ENCODE measurements at regions not wholly inside any gene's neighbourhood (a gene's known extent, or its start where the extent isn't known, plus 50 kb on each side); places are given as distances from the start of the nearest gene placed in this dataset.

DNA sequence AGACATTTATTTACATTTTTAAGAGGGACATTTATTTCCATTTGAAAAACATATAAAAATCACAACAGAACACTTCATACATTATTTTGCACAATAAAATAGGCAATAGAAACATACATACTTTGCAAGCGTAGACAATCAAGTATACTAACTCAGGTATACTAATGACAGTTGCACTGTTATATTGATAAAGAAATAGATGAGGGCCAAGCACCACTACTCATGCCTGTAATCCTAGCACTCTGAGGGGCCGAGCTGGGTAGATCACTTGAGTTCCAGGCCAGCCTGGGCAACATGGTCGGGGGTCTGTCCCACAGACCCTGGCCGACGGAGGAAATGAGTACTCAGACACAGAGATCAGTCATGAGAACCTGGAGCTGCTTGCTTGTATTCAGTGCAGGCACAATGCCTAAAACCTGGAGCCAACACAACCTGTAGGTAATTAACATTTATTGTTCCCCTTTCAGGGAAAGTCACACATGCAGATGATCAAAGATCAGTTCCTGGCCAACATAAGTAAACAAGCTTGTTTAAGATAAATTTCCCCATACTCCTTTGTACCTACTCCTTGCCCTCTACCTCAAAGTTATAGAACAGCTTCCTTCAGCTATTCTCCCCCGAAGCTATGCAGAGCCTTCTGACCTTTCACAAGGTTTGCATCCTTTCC, 1960.2 kb downstream of the SUCLG1 start:
- Histone ChIP-seq H3K4me1 (no peaks in the 10 kb centered on the region), H3K4me3 (no peak overlapping the region), H3K36me3 (no peaks in the 10 kb centered on the region), H3K27me3 (no peaks in the 10 kb centered on the region), H3K27ac (no peak overlapping the region), H3K9me3 (peaks cover 0 to 21% (median 5%) of the 10 kb centered on the region in 4 donors)
- WGBS, 2 donors: 67 to 79% methylated on average over 6 of the region's 6 CpGs
- ATAC-seq (ENCODE audit: low FRiP score in 2 of 2) (no peak), DNase-seq (no peak)
- TF ChIP-seq POLR2A (IDR thresholded peaks at IDR 0.05): no peak
- TF ChIP-seq, protein P1, sequence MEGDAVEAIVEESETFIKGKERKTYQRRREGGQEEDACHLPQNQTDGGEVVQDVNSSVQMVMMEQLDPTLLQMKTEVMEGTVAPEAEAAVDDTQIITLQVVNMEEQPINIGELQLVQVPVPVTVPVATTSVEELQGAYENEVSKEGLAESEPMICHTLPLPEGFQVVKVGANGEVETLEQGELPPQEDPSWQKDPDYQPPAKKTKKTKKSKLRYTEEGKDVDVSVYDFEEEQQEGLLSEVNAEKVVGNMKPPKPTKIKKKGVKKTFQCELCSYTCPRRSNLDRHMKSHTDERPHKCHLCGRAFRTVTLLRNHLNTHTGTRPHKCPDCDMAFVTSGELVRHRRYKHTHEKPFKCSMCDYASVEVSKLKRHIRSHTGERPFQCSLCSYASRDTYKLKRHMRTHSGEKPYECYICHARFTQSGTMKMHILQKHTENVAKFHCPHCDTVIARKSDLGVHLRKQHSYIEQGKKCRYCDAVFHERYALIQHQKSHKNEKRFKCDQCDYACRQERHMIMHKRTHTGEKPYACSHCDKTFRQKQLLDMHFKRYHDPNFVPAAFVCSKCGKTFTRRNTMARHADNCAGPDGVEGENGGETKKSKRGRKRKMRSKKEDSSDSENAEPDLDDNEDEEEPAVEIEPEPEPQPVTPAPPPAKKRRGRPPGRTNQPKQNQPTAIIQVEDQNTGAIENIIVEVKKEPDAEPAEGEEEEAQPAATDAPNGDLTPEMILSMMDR (IDR thresholded peaks at IDR 0.05): no peak
- TF ChIP-seq EP300 (IDR thresholded peaks at IDR 0.05): no peak
- no peak for TF ChIP-seq POLR2AphosphoS5 (IDR thresholded peaks at IDR 0.05)

- WGBS, 2 donors: 43 to 58% methylated on average over 5 of the region's 5 CpGs
- no peaks in the 10 kb centered on the region for H3K27me3 ChIP-seq
- no peaks in the 10 kb centered on the region for H3K36me3 ChIP-seq
- no peaks in the 10 kb centered on the region for H3K4me1 ChIP-seq
- DNase-seq (no peak), ATAC-seq (ENCODE audit: low FRiP score in 2 of 2) (no peak)
- no peak overlapping the region for H3K27ac ChIP-seq
- no peak overlapping the region for H3K4me3 ChIP-seq
- no peak for TF ChIP-seq EP300 (IDR thresholded peaks at IDR 0.05)
- no peak for TF ChIP-seq POLR2AphosphoS5 (IDR thresholded peaks at IDR 0.05)
- TF ChIP-seq, protein P1 (IDR thresholded peaks at IDR 0.05): no peak
- no peak for TF ChIP-seq POLR2A (IDR thresholded peaks at IDR 0.05)
- no peaks in the 10 kb centered on the region for H3K9me3 ChIP-seq
These were observed 1964.3 kb downstream of the SUCLG1 start for GRCh38 chr2:82494739-82495138.

DNA sequence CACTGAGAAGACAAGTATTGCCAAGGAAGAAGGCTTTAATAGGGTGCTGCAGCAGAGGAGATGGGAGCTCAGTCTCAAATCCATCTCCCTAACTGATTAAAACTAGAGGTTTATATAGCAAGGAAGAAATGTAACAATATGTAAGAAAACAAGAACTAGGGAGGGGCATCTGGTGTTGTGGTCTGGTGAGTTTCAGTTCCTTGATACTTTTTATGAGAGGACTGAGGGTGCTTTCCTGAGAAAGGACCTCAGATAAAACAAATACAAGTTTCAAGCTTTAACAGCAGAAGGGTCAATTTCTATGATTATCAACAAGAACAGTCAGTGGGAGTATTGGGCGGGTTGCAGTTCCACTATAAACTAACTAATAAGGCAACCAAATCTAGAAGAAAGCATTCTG, 1967.5 kb downstream of the SUCLG1 start:
- H3K36me3 ChIP-seq: no peaks in the 10 kb centered on the region
- H3K27ac ChIP-seq: no peak overlapping the region
- H3K4me3 ChIP-seq: no peak overlapping the region
- TF ChIP-seq EP300 (IDR thresholded peaks at IDR 0.05) (no peak), POLR2AphosphoS5 (IDR thresholded peaks at IDR 0.05) (no peak)
- TF ChIP-seq, protein P1 (IDR thresholded peaks at IDR 0.05): no peak
- no peaks in the 10 kb centered on the region for H3K27me3 ChIP-seq
- DNase-seq (no peak), ATAC-seq (ENCODE audit: low FRiP score in 2 of 2) (no peak)
- H3K9me3 ChIP-seq: no peaks in the 10 kb centered on the region
- WGBS, 2 donors: 90 to 91% methylated on average over 1 of the region's 1 CpG
- no peaks in the 10 kb centered on the region for H3K4me1 ChIP-seq

- Histone ChIP-seq H3K36me3 (no peaks in the 10 kb centered on the region), H3K4me3 (no peak overlapping the region), H3K4me1 (no peaks in the 10 kb centered on the region), H3K27me3 (no peaks in the 10 kb centered on the region), H3K27ac (no peak overlapping the region), H3K9me3 (no peaks in the 10 kb centered on the region)
- TF ChIP-seq POLR2AphosphoS5 (IDR thresholded peaks at IDR 0.05) (no peak), POLR2A (IDR thresholded peaks at IDR 0.05) (no peak)
- TF ChIP-seq, protein P1 (IDR thresholded peaks at IDR 0.05): no peak
- 52 to 75% methylated on average over 3 of the region's 3 CpGs for WGBS, 2 donors
- ATAC-seq (ENCODE audit: low FRiP score in 2 of 2) (no peak), DNase-seq (no peak)
These were observed 1971.7 kb downstream of the SUCLG1 start for GRCh38 chr2:82487354-82487753.

- Histone ChIP-seq H3K27me3 (no peaks in the 10 kb centered on the region), H3K36me3 (no peaks in the 10 kb centered on the region), H3K9me3 (no peaks in the 10 kb centered on the region), H3K4me3 (no peak overlapping the region), H3K4me1 (no peaks in the 10 kb centered on the region), H3K27ac (no peak overlapping the region)
- 92 to 98% methylated on average over 2 of the region's 2 CpGs for WGBS, 2 donors
- ATAC-seq (ENCODE audit: low FRiP score in 2 of 2): no peak
- TF ChIP-seq, protein P1 (IDR thresholded peaks at IDR 0.05): no peak
- TF ChIP-seq POLR2AphosphoS5 (IDR thresholded peaks at IDR 0.05) (no peak), EP300 (IDR thresholded peaks at IDR 0.05) (no peak), POLR2A (IDR thresholded peaks at IDR 0.05) (no peak)
- DNase-seq: no peak
These were observed 1973.4 kb downstream of the SUCLG1 start for GRCh38 chr2:82485701-82486100.

Data from upper lobe of left lung (tissue), 6 donors.